H1 (cell line): ENCODE measurements at regions not wholly inside any gene's neighbourhood (a gene's known extent, or its start where the extent isn't known, plus 50 kb on each side); places are given as distances from the start of the nearest gene placed in this dataset.

Experiments used
- CTCF ChIA-PET: fragments of 300-600 bp; sonication (Branson Sonifier 250); formaldehyde crosslinking; loops from one replicate; lab custom pipeline; 2021; ENCODE audit not compliant: partially characterized antibody; lab: Charles Lee
- POLR2A ChIA-PET: fragments of 300-600 bp; sonication (Branson Sonifier 250); formaldehyde crosslinking; loops from one replicate; lab custom pipeline; 2021; ENCODE audit warnings: inconsistent platforms; ENCODE audit not compliant: partially characterized antibody; lab: Charles Lee
- DNase-seq, 2 experiments: peaks; one replicate each; pipeline versions ENCODE4 v3.0.0 to v3.0.0-alpha.2; 2010 to 2022; ENCODE audit warnings: low spot score in 2 of 2, low read depth in 1 of 2, mixed read lengths in 1 of 2
- FAIRE-seq: peaks from 2 replicates; lab custom pipeline; 2011; peaks lifted over from hg19 to GRCh38; lab: Jason Lieb, UNC
- H2AFZ ChIP-seq: 2 replicates; pipeline ENCODE4 v1.8.1; 2012; ENCODE audit warnings: low read length, inconsistent platforms
- H2AK5ac ChIP-seq: 2 replicates; pipeline ENCODE4 v1.6.1; 2013; ENCODE audit warnings: low read depth, low read length
- H2BK120ac ChIP-seq: replicated peaks from 2 replicates; pipeline ENCODE3; 2013; ENCODE audit warnings: low read depth, low read length, inconsistent platforms
- H2BK12ac ChIP-seq: 2 replicates; pipeline ENCODE4 v1.6.1; 2013; ENCODE audit warnings: low read depth, low read length
- H2BK15ac ChIP-seq: 2 replicates; pipeline ENCODE4 v1.6.1; 2013; ENCODE audit warnings: low read length
- H2BK20ac ChIP-seq: 2 replicates; pipeline ENCODE4 v1.6.1; 2013; ENCODE audit warnings: low read length
- H2BK5ac ChIP-seq: 2 replicates; pipeline ENCODE4 v1.6.1; 2013; ENCODE audit warnings: low read depth, low read length
- H3K14ac ChIP-seq: 2 replicates; pipeline ENCODE4 v1.6.1; 2013; ENCODE audit warnings: inconsistent platforms; ENCODE audit not compliant: insufficient read length
- H3K18ac ChIP-seq: 2 replicates; pipeline ENCODE4 v1.6.1; 2013; ENCODE audit warnings: low read length; ENCODE audit errors: extremely low read depth
- H3K23ac ChIP-seq: 2 replicates; pipeline ENCODE4 v1.6.1; 2013; ENCODE audit warnings: inconsistent platforms; ENCODE audit not compliant: insufficient read length
- H3K23me2 ChIP-seq: 2 replicates; pipeline ENCODE4 v1.6.1; 2013; ENCODE audit warnings: low read depth, low read length
- H3K27ac ChIP-seq: 2 replicates; pipeline ENCODE4 v1.6.1; 2011; ENCODE audit warnings: low read depth, low read length, inconsistent platforms
- H3K27me3 ChIP-seq, 4 experiments: replicated peaks in 1 of 4; 1 replicate in 1 of 4; 2 replicates in 3 of 4; pipeline versions ENCODE4 v1.6.1 to v1.8.1; 2011 to 2013; ENCODE audit warnings: low read length in 3 of 4, mild to moderate bottlenecking in 3 of 4, inconsistent platforms in 2 of 4, mixed read lengths in 2 of 4, moderate library complexity in 1 of 4; ENCODE audit not compliant: control insufficient read depth in 3 of 4, insufficient read depth in 3 of 4; ENCODE audit errors: extremely low read depth in 1 of 4
- H3K36me3 ChIP-seq, 4 experiments: 2 replicates each; pipeline versions ENCODE4 v1.6.1 to v1.8.1; 2011 to 2013; ENCODE audit warnings: mild to moderate bottlenecking in 4 of 4, low read length in 3 of 4, moderate library complexity in 2 of 4, control low read depth in 1 of 4, inconsistent platforms in 1 of 4; ENCODE audit not compliant: insufficient read depth in 4 of 4, control insufficient read depth in 2 of 4
- H3K4ac ChIP-seq: replicated peaks from 2 replicates; pipeline ENCODE3; 2013; ENCODE audit warnings: low read length, low read depth, mixed read lengths, inconsistent platforms; ENCODE audit not compliant: insufficient read length
- H3K4me1 ChIP-seq, 4 experiments: replicated peaks in 1 of 4; 1 replicate in 1 of 4; 2 replicates in 3 of 4; pipeline versions ENCODE4 v1.6.1 to v1.8.1; 2011 to 2013; ENCODE audit warnings: low read length in 3 of 4, inconsistent platforms in 2 of 4, mixed read lengths in 1 of 4; ENCODE audit not compliant: insufficient read depth in 4 of 4, control insufficient read depth in 3 of 4
- H3K4me2 ChIP-seq, 2 experiments: 2 replicates each; pipeline versions ENCODE4 v1.6.1 to v1.8.1; 2011 to 2013; ENCODE audit warnings: low read depth in 2 of 2, low read length in 2 of 2, control low read depth in 1 of 2, inconsistent platforms in 1 of 2, mild to moderate bottlenecking in 1 of 2; ENCODE audit not compliant: insufficient read depth in 1 of 2
- H3K4me3 ChIP-seq, 4 experiments: fragments of 200-600, 300-600 bp in 1 of 4; sonication (generic), shearing (Covaris generic), sonication (Bioruptor Twin) in 1 of 4; 2 replicates each; pipeline versions ENCODE4 v1.5.1 to v1.8.1; 2011 to 2016; ENCODE audit warnings: low read length in 4 of 4, low read depth in 3 of 4, control low read depth in 2 of 4, inconsistent platforms in 2 of 4, mild to moderate bottlenecking in 2 of 4, mixed read lengths in 1 of 4, moderate library complexity in 1 of 4; ENCODE audit not compliant: insufficient read depth in 2 of 4; ENCODE audit errors: extremely low read depth in 1 of 4
- H3K56ac ChIP-seq: replicated peaks from 2 replicates; pipeline ENCODE3; 2013; ENCODE audit warnings: low read depth, mild to moderate bottlenecking, mixed read lengths, low read length, inconsistent platforms; ENCODE audit not compliant: insufficient read length
- H3K79me1 ChIP-seq: 2 replicates; pipeline ENCODE4 v1.6.1; 2013; ENCODE audit warnings: low read depth, low read length, control low read depth
- H3K79me2 ChIP-seq, 2 experiments: 2 replicates each; pipeline versions ENCODE4 v1.6.1 to v1.8.1; 2012 to 2013; ENCODE audit warnings: low read length in 2 of 2, mild to moderate bottlenecking in 2 of 2, inconsistent platforms in 1 of 2; ENCODE audit not compliant: insufficient read depth in 2 of 2, control insufficient read depth in 1 of 2
- H3K9ac ChIP-seq, 4 experiments: replicated peaks in 1 of 4; 1 replicate in 1 of 4; 2 replicates in 3 of 4; pipeline versions ENCODE4 v1.6.1 to v1.8.1; 2011 to 2013; ENCODE audit warnings: low read depth in 3 of 4, low read length in 3 of 4, control low read depth in 2 of 4, mild to moderate bottlenecking in 2 of 4, moderate library complexity in 2 of 4, inconsistent platforms in 1 of 4; ENCODE audit errors: extremely low read depth in 1 of 4
- H3K9me3 ChIP-seq, 2 experiments: 2 replicates each; pipeline versions ENCODE4 v1.6.1 to v1.8.1; 2012 to 2013; ENCODE audit warnings: mild to moderate bottlenecking in 2 of 2, moderate library complexity in 2 of 2, control low read depth in 1 of 2, inconsistent platforms in 1 of 2, low read depth in 1 of 2, low read length in 1 of 2, mixed read lengths in 1 of 2; ENCODE audit not compliant: insufficient read depth in 2 of 2
- H4K20me1 ChIP-seq, 2 experiments: replicated peaks in 1 of 2; 2 replicates each; pipeline versions ENCODE3 to v1.8.1; 2011 to 2013; ENCODE audit warnings: inconsistent platforms in 2 of 2, low read length in 2 of 2, mild to moderate bottlenecking in 1 of 2; ENCODE audit not compliant: insufficient read depth in 2 of 2, control insufficient read depth in 1 of 2
- H4K5ac ChIP-seq: 2 replicates; pipeline ENCODE4 v1.6.1; 2013; ENCODE audit warnings: low read length, low read depth, mixed read lengths, inconsistent platforms; ENCODE audit not compliant: insufficient read length
- H4K8ac ChIP-seq: 2 replicates; pipeline ENCODE4 v1.8.0; 2013; ENCODE audit warnings: mild to moderate bottlenecking, moderate library complexity, low read length, inconsistent platforms; ENCODE audit not compliant: insufficient read depth; ENCODE audit errors: extremely low read depth
- H4K91ac ChIP-seq: replicated peaks from 2 replicates; pipeline ENCODE3; 2013; ENCODE audit warnings: low read length, mixed read lengths, inconsistent platforms; ENCODE audit not compliant: insufficient read length
- GTF2F1 ChIP-seq: IDR thresholded peaks from 2 replicates; pipeline ENCODE4 v1.6.1; 2012; ENCODE audit warnings: low read depth, low read length, improper control_type of control experiment, borderline replicate concordance
- JUND ChIP-seq: IDR thresholded peaks from 2 replicates; pipeline ENCODE4 v1.6.1; 2011; ENCODE audit warnings: mild to moderate bottlenecking, improper control_type of control experiment, low read length
- KDM4A ChIP-seq: IDR thresholded peaks from one replicate; pipeline ENCODE4 v1.7.1; 2012; ENCODE audit warnings: low read depth, mild to moderate bottlenecking, moderate library complexity, low read length, inconsistent platforms; ENCODE audit not compliant: severe bottlenecking
- MAFK ChIP-seq: IDR thresholded peaks from 2 replicates; pipeline ENCODE4 v1.6.1; 2012; ENCODE audit warnings: low read depth, mild to moderate bottlenecking, improper control_type of control experiment, low read length
- TBP ChIP-seq: IDR thresholded peaks from 2 replicates; pipeline ENCODE4 v1.6.1; 2011; ENCODE audit warnings: low read depth, low read length, improper control_type of control experiment
- TEAD4 ChIP-seq: IDR thresholded peaks from 2 replicates; pipeline ENCODE4 v1.6.1; 2012; ENCODE audit warnings: low read depth, low read length, inconsistent platforms, mixed read lengths
- WGBS, 2 experiments: shearing (Covaris generic) in 1 of 2; methylation state at CpG; one replicate each; pipeline versions ENCODE4 v1.1.6 to v1.1.7; 2013 to 2015; ENCODE audit warnings: low lambda C conversion rate in 2 of 2, mixed read lengths in 2 of 2, inconsistent platforms in 1 of 2, low coverage in 1 of 2, missing lambda C conversion rate in 1 of 2; ENCODE audit not compliant: insufficient replicate concordance in 2 of 2, insufficient coverage in 1 of 2, insufficient read length in 1 of 2; ENCODE audit errors: extremely low coverage in 1 of 2, missing lambda C conversion rate in 1 of 2; 5-methylcytosine and 5-hydroxymethylcytosine counted together

DNA sequence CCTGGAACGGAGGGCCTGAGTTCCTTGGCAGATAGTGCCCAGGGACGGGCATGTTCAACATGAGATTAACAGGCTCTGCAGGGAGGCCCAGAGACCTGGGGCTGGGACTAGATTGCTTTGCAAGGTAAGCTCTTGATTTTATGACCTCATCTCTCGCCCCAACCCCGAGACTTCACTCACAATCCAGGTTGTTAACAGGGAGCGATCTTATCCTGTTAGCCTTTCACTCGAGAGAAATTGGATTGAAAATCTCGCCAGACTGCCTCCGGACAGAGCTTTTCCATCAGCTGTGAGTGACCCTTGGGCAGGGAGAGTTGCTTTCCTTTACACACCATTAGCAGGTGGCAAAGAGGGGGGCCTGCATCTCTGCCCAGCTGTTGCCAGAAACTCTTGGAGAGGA is 521.7 kb upstream of the EEF2KMT start:
- no peak overlapping the region for H4K91ac ChIP-seq
- no peaks in the 10 kb centered on the region for H4K20me1 ChIP-seq
- H3K27me3 ChIP-seq: no peaks in the 10 kb centered on the region
- H3K14ac ChIP-seq: no peak overlapping the region
- H4K5ac ChIP-seq: no peak overlapping the region
- no peak overlapping the region for H3K9ac ChIP-seq
- TF ChIP-seq TBP (no peak), TEAD4 (no peak), KDM4A (no peak), MAFK (no peak), JUND (no peak), GTF2F1 (no peak)
- POLR2A ChIA-PET: no interaction called here
- no peaks in the 10 kb centered on the region; the same call in 1 of the 2 replicates for H3K79me1 ChIP-seq
- no peaks in the 10 kb centered on the region for H3K9me3 ChIP-seq
- H3K56ac ChIP-seq: no peak overlapping the region
- no peak overlapping the region for H2BK5ac ChIP-seq
- H3K36me3 ChIP-seq: no peaks in the 10 kb centered on the region
- no peak overlapping the region for H3K18ac ChIP-seq
- H2BK12ac ChIP-seq: no peak overlapping the region
- H2BK20ac ChIP-seq: no peak overlapping the region
- no peak overlapping the region for H2AFZ ChIP-seq
- H3K23ac ChIP-seq: no peak overlapping the region
- H3K27ac ChIP-seq: no peak overlapping the region
- no peak overlapping the region for H3K4ac ChIP-seq
- no peak overlapping the region for H3K4me3 ChIP-seq
- FAIRE-seq: no peak
- no peak overlapping the region for H2BK15ac ChIP-seq
- H3K23me2 ChIP-seq: peaks cover 4% of the 10 kb centered on the region; the same call in 1 of the 2 replicates
- no peak overlapping the region for H2AK5ac ChIP-seq
- 89% methylated on average over 8 of the region's 8 CpGs; no CpG with 5 or more reads in 1 of the 2 experiments for WGBS, 2 experiments
- CTCF ChIA-PET: interaction anchor here (0.8 to 7.3 kb wide), 5 partner anchors 10 to 462 kb away, joined by 3 to 108 read pairs (median 26); no protein-coding TSS in a partner anchor
- DNase-seq: no peak
- H3K4me2 ChIP-seq: no peak overlapping the region
- H4K8ac ChIP-seq: no peak overlapping the region
- H3K79me2 ChIP-seq: no peaks in the 10 kb centered on the region
- peaks cover 0 to 2% (median under 1%) of the 10 kb centered on the region in 4 experiments; a peak in 1 of 7 replicates for H3K4me1 ChIP-seq
- H2BK120ac ChIP-seq: no peak overlapping the region
